Activated CD4-positive, alpha-beta T cell treated with anti-CD3 and anti-CD28 coated beads for 36 hours (primary cell): ENCODE measurements at regions not wholly inside any gene's neighbourhood (a gene's known extent, or its start where the extent isn't known, plus 50 kb on each side); places are given as distances from the start of the nearest gene placed in this dataset.
"Not testable (repeated sequence)": the region's sequence is repeated elsewhere in the genome, so short reads cannot be mapped to it uniquely, and the experiment has no call there.

Experiments used
- ATAC-seq: fragments of 200-7000 bp; cut with Tn5 transposase; one replicate; pipeline ENCODE4 v1.10.0; 2021; ENCODE audit warnings: mild to moderate bottlenecking, moderate library complexity
- CTCF ChIA-PET: fragments of 350-600 bp; sonication (Branson Sonifier 250); formaldehyde crosslinking; loops from one replicate; lab custom pipeline; 2021; ENCODE audit warnings: antibody characterized with exemption; lab: Charles Lee
- POLR2A ChIA-PET: fragments of 350-600 bp; sonication (Branson Sonifier 250); formaldehyde crosslinking; loops from one replicate; lab custom pipeline; 2021; ENCODE audit warnings: antibody characterized with exemption, inconsistent platforms; lab: Charles Lee
- DNase-seq: peaks from one replicate; pipeline ENCODE4 v3.0.0-alpha.2; 2020
- H3K27ac Mint-ChIP-seq: one replicate; pipeline ENCODE4 v1.8.0; 2021; ENCODE audit warnings: mixed read lengths
- H3K27me3 Mint-ChIP-seq: one replicate; pipeline ENCODE4 v1.8.0; 2021; ENCODE audit warnings: mixed read lengths
- H3K36me3 Mint-ChIP-seq: one replicate; pipeline ENCODE4 v1.8.0; 2021; ENCODE audit warnings: low read depth, mixed read lengths
- H3K4me1 Mint-ChIP-seq: one replicate; pipeline ENCODE4 v1.8.0; 2021; ENCODE audit warnings: mixed read lengths
- H3K4me3 Mint-ChIP-seq: one replicate; pipeline ENCODE4 v1.8.0; 2021; ENCODE audit warnings: mild to moderate bottlenecking, moderate library complexity, mixed read lengths
- H3K9me3 Mint-ChIP-seq: one replicate; pipeline ENCODE4 v1.8.0; 2021; ENCODE audit warnings: low read depth, mixed read lengths
- intact Hi-C, 2 experiments: fragments of 100-400 bp; cut with DNase I in 1 of 2; cut with micrococcal nuclease in 1 of 2; formaldehyde crosslinking; loops; one replicate each; pipeline versions ENCODE4 v1.14.2 to v1.15.1; 2022 to 2024; cut with DNase I, micrococcal nuclease

DNA sequence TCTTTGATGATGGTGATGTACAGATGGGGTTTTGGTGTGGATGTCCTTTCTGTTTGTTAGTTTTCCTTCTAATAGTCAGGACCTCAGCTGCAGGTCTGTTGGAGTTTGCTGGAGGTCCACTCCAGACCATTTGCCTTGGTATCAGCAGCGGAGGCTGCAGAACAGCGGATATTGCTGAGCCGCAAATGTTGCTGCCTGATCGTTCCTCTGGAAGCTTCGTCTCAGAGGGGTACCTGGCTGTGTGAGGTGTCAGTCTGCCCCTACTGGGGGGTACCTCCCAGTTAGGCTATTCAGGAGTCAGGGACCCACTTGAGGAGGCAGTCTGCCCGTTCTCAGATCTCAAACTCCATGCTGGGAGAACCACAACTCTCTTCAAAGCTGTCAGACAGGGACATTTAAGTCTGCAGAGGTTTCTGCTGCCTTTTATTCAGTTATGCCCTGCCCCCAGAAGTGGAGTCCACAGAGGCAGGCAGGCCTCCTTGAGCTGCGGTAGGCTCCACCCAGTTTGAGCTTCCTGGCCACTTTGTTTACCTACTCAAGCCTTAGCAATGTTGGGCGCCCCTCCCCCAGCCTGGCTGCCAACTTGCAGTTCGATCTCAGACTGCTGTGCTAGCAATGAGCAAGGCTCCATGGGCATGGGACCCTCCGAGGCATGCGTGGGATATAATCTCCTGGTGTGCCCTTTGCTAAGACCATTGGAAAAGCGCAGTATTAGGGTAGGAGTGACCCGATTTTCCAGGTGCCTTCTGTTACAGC, 264.5 kb downstream of the MATN1 start:
- H3K4me3 Mint-ChIP-seq, CTCF ChIA-PET, DNase-seq, H3K27ac Mint-ChIP-seq, intact Hi-C loops, ATAC-seq, H3K36me3 Mint-ChIP-seq, H3K4me1 Mint-ChIP-seq, H3K9me3 Mint-ChIP-seq, POLR2A ChIA-PET: not testable (repeated sequence)
- H3K27me3 Mint-ChIP-seq = peaks cover 17% of the 10 kb centered on the region

DNA sequence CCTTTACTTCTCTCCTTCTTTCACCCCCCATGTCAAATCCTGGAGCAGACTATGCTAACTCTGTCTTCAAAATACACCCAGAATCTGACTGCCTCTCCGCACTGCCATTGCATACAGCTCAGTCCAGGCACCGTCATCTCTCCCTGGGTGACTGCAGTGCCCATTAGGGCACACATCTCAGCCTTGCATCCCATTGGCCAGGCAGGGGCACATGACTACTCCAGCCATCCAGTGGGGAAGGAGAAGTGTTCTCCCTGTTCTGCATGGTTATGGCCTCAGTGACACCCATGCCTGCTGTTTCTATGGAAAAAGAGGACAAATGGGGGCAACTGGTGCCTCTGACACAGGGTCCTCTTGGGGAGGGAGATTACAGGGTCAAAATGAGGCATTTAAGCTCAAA, 270.5 kb downstream of the MATN1 start:
- no peak for DNase-seq
- intact Hi-C loops = no loop called here
- H3K27me3 Mint-ChIP-seq = peaks cover 12% of the 10 kb centered on the region
- H3K4me3 Mint-ChIP-seq = no peak overlapping the region
- no peaks in the 10 kb centered on the region for H3K9me3 Mint-ChIP-seq
- POLR2A ChIA-PET = no interaction called here
- no peak overlapping the region for H3K27ac Mint-ChIP-seq
- no peaks in the 10 kb centered on the region for H3K4me1 Mint-ChIP-seq
- ATAC-seq = no peak
- CTCF ChIA-PET = no interaction called here
- no peaks in the 10 kb centered on the region for H3K36me3 Mint-ChIP-seq

- Mint-ChIP-seq H3K36me3 (no peaks in the 10 kb centered on the region), H3K4me1 (no peaks in the 10 kb centered on the region), H3K4me3 (no peak overlapping the region), H3K9me3 (no peaks in the 10 kb centered on the region), H3K27ac (no peak overlapping the region), H3K27me3 (peaks cover 13% of the 10 kb centered on the region)
- ATAC-seq (no peak), DNase-seq (no peak)
- CTCF ChIA-PET = no interaction called here
- POLR2A ChIA-PET = no interaction called here
- intact Hi-C loops = no loop called here
These were observed 271.2 kb downstream of the MATN1 start for GRCh38 chr1:30452170-30452569.

DNA sequence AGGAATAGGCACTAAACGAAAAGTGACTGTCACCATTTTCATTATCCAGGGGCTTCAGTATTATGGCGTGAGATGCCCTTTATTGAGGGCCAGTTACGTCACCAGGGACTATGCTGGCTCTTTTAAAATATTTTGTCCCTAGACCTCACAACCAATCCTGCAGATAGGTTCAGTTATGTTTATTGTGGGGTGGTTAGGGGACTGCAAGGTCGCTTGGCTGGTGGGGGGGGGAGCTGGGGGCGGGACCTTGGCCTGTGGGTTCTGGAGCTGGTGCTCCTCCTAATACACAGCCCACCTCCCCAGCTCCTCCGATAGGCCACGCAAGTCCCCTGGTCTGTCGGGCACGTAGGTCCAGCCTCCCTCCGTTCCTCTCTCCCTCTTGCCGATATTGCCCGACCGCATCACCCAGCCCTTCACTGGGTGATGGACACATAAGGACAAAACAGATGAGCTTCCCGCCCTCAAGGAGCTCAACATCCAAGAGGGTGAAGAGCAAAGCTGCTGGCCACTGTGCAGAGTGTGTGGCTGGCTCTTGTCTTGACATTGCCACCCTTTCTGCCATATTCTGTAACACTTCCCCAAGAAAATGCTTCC, 271.8 kb downstream of the MATN1 start:
- peaks cover 10% of the 10 kb centered on the region for H3K27me3 Mint-ChIP-seq
- H3K4me1 Mint-ChIP-seq = no peaks in the 10 kb centered on the region
- H3K4me3 Mint-ChIP-seq = no peak overlapping the region
- no peak overlapping the region for H3K27ac Mint-ChIP-seq
- H3K9me3 Mint-ChIP-seq = no peaks in the 10 kb centered on the region
- intact Hi-C loops = no loop called here
- no peak for ATAC-seq
- ChIA-PET CTCF (no interaction called here), POLR2A (no interaction called here)
- DNase-seq = no peak
- no peaks in the 10 kb centered on the region for H3K36me3 Mint-ChIP-seq

- no peaks in the 10 kb centered on the region for H3K9me3 Mint-ChIP-seq
- H3K27ac Mint-ChIP-seq = no peak overlapping the region
- ATAC-seq = no peak
- H3K36me3 Mint-ChIP-seq = no peaks in the 10 kb centered on the region
- no peak overlapping the region for H3K4me3 Mint-ChIP-seq
- intact Hi-C loops = no loop called here
- peaks cover 7% of the 10 kb centered on the region for H3K27me3 Mint-ChIP-seq
- H3K4me1 Mint-ChIP-seq = no peaks in the 10 kb centered on the region
- ChIA-PET POLR2A (no interaction called here), CTCF (interaction anchor here (0.5 kb wide), 1 partner anchor 95 kb away, joined by 3 read pairs; no protein-coding TSS in a partner anchor)
- no peak for DNase-seq
These were observed 272.6 kb downstream of the MATN1 start for GRCh38 chr1:30450818-30451233.

- Mint-ChIP-seq H3K27ac (no peak overlapping the region), H3K4me3 (no peak overlapping the region), H3K4me1 (no peaks in the 10 kb centered on the region), H3K9me3 (no peaks in the 10 kb centered on the region), H3K27me3 (peaks cover 7% of the 10 kb centered on the region), H3K36me3 (no peaks in the 10 kb centered on the region)
- CTCF ChIA-PET = interaction anchor here (0.5 kb wide), 1 partner anchor 95 kb away, joined by 3 read pairs; no protein-coding TSS in a partner anchor
- DNase-seq = no peak
- ATAC-seq = no peak
- POLR2A ChIA-PET = no interaction called here
- intact Hi-C loops = no loop called here
These were observed 273.1 kb downstream of the MATN1 start for GRCh38 chr1:30450148-30450817.

DNA sequence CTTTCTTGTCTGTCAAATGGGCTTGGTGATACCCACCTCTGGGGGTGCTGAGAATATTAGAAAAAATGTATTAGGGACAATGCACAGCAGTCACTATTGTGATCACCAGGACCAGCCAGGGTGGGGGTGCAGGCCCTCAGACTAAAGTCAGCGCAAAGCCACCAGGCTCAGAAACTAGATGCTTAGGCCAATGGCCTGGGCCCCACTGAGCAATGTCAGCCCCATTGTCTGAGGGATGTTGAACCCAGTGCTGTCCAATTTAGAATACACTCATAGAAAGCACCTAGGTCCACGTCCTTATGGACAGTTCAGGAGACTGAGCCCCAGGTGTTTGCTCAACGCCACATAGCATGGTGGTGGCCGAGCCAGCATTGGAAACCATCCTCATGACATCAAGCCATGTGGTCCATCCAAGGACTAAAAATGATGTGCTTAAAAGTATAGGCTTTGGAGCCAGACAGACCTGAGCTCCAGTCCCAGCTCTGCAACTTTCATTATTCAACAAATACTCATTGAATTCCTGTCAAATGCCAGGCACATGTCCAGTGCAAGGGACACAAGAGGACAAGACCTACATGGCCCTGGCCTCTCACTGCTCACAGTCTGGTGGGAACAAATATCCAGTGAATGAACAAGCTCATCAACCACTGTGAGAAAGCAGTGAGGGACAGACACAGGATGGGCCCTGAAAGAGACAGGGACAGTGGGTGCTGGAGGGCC, 273.8 kb downstream of the MATN1 start:
- intact Hi-C loops = no loop called here
- Mint-ChIP-seq H3K27me3 (peaks cover 7% of the 10 kb centered on the region), H3K36me3 (no peaks in the 10 kb centered on the region), H3K4me1 (no peaks in the 10 kb centered on the region), H3K27ac (no peak overlapping the region), H3K9me3 (no peaks in the 10 kb centered on the region), H3K4me3 (no peak overlapping the region)
- ATAC-seq (no peak), DNase-seq (no peak)
- ChIA-PET CTCF (no interaction called here), POLR2A (no interaction called here)

DNA sequence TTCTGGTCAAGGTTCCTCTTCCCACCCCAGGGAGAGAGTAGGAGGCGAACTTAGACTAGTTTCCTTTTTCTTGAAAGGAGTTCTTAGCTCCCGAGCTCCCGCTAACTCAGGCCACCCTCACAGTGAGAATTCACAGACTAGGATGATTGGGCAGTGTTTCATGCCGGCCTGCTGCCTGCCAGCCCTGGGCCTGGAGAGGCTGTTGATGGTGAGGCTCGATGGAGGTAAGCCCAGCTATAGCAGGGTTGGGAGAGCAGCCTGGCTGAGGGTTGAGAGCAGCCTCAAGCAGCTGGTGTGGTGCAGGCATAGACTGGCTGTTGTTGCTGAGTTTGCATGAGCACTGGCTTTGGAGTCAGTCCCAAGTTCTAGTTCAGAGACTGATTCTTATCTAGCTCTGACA, 274.4 kb downstream of the MATN1 start:
- CTCF ChIA-PET = no interaction called here
- Mint-ChIP-seq H3K9me3 (no peaks in the 10 kb centered on the region), H3K27me3 (peaks cover 7% of the 10 kb centered on the region), H3K4me3 (no peak overlapping the region), H3K27ac (no peak overlapping the region), H3K4me1 (no peaks in the 10 kb centered on the region), H3K36me3 (no peaks in the 10 kb centered on the region)
- POLR2A ChIA-PET = no interaction called here
- ATAC-seq (no peak), DNase-seq (no peak)
- intact Hi-C loops = no loop called here

GRCh38 chr1:30447701-30448100, 275.7 kb downstream of the MATN1 start:
- Mint-ChIP-seq H3K4me3 (no peak overlapping the region), H3K4me1 (no peaks in the 10 kb centered on the region), H3K27ac (no peak overlapping the region), H3K27me3 (peaks cover 7% of the 10 kb centered on the region), H3K9me3 (no peaks in the 10 kb centered on the region), H3K36me3 (no peaks in the 10 kb centered on the region)
- ChIA-PET CTCF (no interaction called here), POLR2A (no interaction called here)
- ATAC-seq = no peak
- DNase-seq = no peak
- intact Hi-C loops = no loop called here

DNA sequence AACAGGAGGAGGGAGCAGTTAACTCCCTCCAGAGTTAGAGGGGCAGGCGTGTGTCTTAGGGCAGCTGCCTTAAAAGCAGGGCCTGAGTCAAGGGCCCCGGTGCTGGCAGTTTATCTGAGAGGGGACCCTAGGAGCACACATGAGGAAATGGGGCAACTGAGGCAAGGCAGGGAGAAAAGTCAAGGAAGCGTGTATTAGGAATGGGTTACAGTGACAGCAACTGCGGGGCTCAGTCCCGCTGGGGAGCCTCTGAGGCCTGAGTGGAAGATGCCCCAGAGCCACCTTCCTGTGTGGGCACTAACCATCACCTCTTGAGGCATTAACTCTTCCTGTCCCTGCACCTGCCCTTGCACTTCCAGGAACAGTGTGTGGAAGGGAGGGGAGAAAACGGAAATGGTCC, 276.3 kb downstream of the MATN1 start:
- intact Hi-C loops = no loop called here
- CTCF ChIA-PET = no interaction called here
- H3K4me1 Mint-ChIP-seq = no peaks in the 10 kb centered on the region
- POLR2A ChIA-PET = no interaction called here
- no peaks in the 10 kb centered on the region for H3K36me3 Mint-ChIP-seq
- no peaks in the 10 kb centered on the region for H3K9me3 Mint-ChIP-seq
- no peak overlapping the region for H3K4me3 Mint-ChIP-seq
- ATAC-seq = no peak
- H3K27me3 Mint-ChIP-seq = peaks cover 5% of the 10 kb centered on the region
- no peak overlapping the region for H3K27ac Mint-ChIP-seq
- DNase-seq = no peak

GRCh38 chr1:30446508-30446907, 276.9 kb downstream of the MATN1 start:
- H3K27ac Mint-ChIP-seq = no peak overlapping the region
- ChIA-PET POLR2A (no interaction called here), CTCF (no interaction called here)
- no peak for DNase-seq
- no peaks in the 10 kb centered on the region for H3K4me1 Mint-ChIP-seq
- intact Hi-C loops = no loop called here
- no peak overlapping the region for H3K4me3 Mint-ChIP-seq
- peaks cover 3% of the 10 kb centered on the region for H3K27me3 Mint-ChIP-seq
- H3K36me3 Mint-ChIP-seq = no peaks in the 10 kb centered on the region
- no peak for ATAC-seq
- H3K9me3 Mint-ChIP-seq = no peaks in the 10 kb centered on the region
